Adipocyte (in vitro differentiated cells): ENCODE measurements at regions not wholly inside any gene's neighbourhood (a gene's known extent, or its start where the extent isn't known, plus 50 kb on each side); places are given as distances from the start of the nearest gene placed in this dataset.
"Not testable (repeated sequence)": the region's sequence is repeated elsewhere in the genome, so short reads cannot be mapped to it uniquely, and the experiment has no call there.

ENCODE experiments used
- DNase-seq: peaks from one replicate; pipeline ENCODE4 v3.0.0-alpha.2; 2015; ENCODE audit warnings: low read depth
- H3K27me3 ChIP-seq: replicated peaks from 2 replicates; pipeline ENCODE4 v1.7.0; 2013; ENCODE audit warnings: mild to moderate bottlenecking, low read length, moderate library complexity; ENCODE audit not compliant: control insufficient read depth, insufficient read depth
- H3K36me3 ChIP-seq: 2 replicates; pipeline ENCODE4 v1.7.0; 2013; ENCODE audit warnings: low read length, mild to moderate bottlenecking, moderate library complexity; ENCODE audit not compliant: control insufficient read depth, insufficient read depth, severe bottlenecking
- H3K4me1 ChIP-seq: 2 replicates; pipeline ENCODE4 v1.7.0; 2013; ENCODE audit warnings: mild to moderate bottlenecking, low read length, moderate library complexity; ENCODE audit not compliant: control insufficient read depth, insufficient read depth
- H3K4me3 ChIP-seq: 2 replicates; pipeline ENCODE4 v1.7.0; 2013; ENCODE audit warnings: mild to moderate bottlenecking, low read length, moderate library complexity
- H3K9ac ChIP-seq: 2 replicates; pipeline ENCODE4 v1.7.0; 2013; ENCODE audit warnings: mild to moderate bottlenecking, low read length, moderate library complexity
- H3K9me3 ChIP-seq: 2 replicates; pipeline ENCODE4 v1.7.0; 2013; ENCODE audit warnings: mild to moderate bottlenecking, low read length, moderate library complexity; ENCODE audit not compliant: control insufficient read depth

DNA sequence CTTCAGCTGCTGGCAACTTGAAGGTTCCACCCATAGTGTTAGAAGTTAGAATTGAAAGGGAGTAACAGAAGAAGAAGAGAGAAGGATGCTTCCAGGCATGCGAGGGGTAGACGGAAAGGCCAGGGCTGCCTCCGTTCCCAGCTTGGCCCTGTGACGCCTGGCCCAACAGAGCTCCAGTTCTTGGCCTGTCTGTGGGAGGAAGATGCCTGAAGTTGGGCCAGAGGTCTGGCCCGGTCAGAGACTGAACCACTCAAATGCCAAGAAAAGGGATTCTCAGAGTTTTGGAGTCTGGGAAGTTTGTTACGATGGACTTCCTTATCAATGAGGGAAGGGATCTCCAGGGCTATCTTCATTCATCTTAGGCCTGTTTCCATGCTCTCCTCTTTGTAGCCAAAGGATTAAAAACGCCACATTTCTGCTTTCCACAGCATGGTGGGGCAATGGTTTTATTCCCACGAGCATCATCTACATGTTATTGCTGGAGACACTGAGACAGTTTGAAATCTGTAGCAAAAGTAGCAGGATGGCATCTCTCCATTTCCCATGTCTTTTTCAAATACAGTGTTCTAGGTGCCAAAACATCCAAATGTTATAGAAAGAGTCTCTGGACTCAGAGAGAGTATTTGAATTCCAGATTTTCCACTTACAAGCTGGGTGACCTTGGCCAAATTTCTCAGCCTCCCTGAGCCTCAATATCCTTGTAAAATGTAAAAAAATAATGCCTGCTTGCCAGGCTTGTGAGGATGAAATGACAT lies 65.4 kb upstream of the ANKRD55 start:
- H3K27me3 ChIP-seq, result no peaks in the 10 kb centered on the region
- H3K9ac ChIP-seq, result no peak overlapping the region
- H3K36me3 ChIP-seq, result no peaks in the 10 kb centered on the region
- DNase-seq, result no peak
- no peak overlapping the region for H3K4me3 ChIP-seq
- H3K9me3 ChIP-seq, result no peaks in the 10 kb centered on the region
- peaks cover 9% of the 10 kb centered on the region for H3K4me1 ChIP-seq

DNA sequence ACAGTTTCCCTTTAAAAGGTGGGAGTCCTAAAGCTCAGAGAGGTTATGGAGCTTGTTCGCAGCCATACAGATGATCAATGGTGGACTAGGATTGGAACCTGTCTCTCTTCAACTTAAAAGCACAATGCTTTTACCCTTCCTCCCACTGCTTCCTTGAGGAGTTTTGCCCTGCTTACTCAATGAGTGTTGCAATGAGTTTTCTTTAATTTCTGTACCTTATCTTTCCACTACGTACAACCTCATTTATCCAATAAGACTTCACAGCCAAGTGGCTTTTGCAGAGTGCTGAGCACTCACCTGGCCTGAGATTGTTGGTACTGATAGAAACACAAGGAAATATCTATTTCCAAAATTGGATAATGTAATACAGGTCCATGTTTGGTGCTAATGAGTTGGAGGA lies 64.7 kb upstream of the ANKRD55 start:
- no peak overlapping the region for H3K9ac ChIP-seq
- no peaks in the 10 kb centered on the region for H3K9me3 ChIP-seq
- no peaks in the 10 kb centered on the region for H3K36me3 ChIP-seq
- no peaks in the 10 kb centered on the region for H3K27me3 ChIP-seq
- H3K4me3 ChIP-seq, result no peak overlapping the region
- peaks cover 9% of the 10 kb centered on the region for H3K4me1 ChIP-seq
- DNase-seq, result no peak

DNA sequence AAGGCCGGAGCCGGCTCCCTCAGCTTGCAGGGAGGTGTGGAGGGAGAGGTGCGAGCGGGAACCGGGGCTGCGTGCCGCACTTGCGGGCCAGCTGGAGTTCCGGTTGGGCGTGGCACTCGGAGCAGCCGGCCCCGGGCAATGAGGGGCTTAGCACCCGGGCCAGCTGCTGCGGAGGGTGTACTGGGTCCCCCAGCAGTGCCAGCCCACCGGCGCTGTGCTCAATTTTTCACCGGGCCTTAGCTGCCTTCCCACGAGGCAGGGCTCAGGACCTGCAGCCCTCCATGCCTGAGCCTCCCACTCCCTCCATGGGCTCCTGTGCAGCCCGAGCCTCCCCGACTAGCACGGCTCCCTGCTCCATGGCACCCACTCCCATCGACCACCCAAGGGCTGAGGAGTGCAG lies 62.2 kb upstream of the ANKRD55 start:
- not testable (repeated sequence) for DNase-seq, H3K27me3 ChIP-seq, H3K9ac ChIP-seq, H3K36me3 ChIP-seq, H3K9me3 ChIP-seq, H3K4me3 ChIP-seq
- H3K4me1 ChIP-seq, result peaks cover 24% of the 10 kb centered on the region

DNA sequence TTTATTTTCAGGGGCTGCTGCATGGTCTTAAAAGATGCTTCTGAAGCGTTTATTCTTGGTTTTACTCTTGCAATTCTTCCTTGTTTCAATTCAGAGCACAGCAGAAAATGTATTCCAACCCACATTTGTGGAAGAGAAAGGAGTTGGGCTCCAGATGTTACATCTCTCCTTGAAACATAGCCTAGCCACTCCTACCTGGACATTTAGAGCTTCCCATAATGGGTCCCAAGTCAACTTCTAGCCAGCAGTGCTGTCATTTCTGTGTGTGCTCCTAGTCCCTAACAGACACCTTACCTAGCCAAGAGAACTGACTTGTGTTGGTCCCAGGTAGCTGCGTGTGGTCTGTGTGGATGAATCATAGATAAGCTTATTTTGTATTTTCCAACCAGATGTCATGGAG lies 61.2 kb upstream of the ANKRD55 start:
- no peak for DNase-seq
- Histone ChIP-seq H3K27me3 (no peaks in the 10 kb centered on the region), H3K9me3 (no peaks in the 10 kb centered on the region), H3K4me1 (peaks cover 24% of the 10 kb centered on the region), H3K4me3 (no peak overlapping the region), H3K9ac (no peak overlapping the region), H3K36me3 (no peaks in the 10 kb centered on the region)

DNA sequence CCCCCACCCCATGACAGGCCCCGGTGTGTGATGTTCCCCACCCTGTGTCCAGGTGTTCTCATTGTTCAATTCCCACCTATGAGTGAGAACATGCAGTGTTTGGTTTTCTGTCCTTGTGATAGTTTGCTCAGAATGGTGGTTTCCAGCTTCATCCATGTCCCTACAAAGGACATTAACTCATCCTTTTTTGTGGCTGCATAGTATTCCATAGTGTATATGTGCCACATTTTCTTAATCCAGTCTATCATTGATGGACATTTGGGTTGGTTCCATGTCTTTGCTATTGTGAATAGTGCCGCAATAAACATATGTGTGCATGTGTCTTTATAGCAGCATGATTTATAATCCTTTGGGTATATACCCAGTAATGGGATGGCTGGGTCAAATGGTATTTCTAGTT lies 59.7 kb upstream of the ANKRD55 start:
- not testable (repeated sequence) for H3K9me3 ChIP-seq, DNase-seq, H3K27me3 ChIP-seq, H3K9ac ChIP-seq, H3K36me3 ChIP-seq, H3K4me3 ChIP-seq
- peaks cover 15% of the 10 kb centered on the region for H3K4me1 ChIP-seq

DNA sequence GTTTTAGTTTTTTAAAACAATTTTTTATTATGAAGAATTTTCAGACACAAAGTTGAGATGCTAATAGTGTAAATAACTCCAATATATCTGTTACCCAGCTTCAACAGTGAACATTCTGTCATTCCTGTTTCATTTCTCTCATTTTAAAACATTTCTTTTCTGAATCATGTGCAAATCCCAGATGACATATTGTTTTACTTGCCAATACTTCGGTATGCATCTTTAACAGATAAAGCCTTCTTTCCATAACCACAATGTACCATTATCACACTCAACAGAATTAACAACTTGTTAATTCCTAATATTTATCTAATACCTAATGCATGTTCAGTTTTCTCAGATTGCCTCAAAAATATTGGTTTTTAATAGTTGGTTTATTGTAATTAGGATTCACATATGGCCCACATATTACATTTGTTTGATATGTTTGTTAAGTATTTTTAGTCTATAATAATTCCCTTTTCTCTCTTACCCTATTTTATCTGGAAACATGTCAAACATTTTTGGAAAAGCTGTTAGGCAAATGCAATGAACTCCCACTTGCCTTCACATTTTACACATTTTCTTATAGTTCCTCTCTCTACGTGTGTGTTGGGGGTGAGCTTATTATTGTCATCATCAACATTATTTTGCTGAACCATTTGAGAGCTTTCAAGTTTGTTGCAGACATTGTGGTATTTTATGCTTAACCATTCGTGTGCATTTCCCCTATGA lies 58.7 kb upstream of the ANKRD55 start:
- H3K27me3 ChIP-seq, result no peaks in the 10 kb centered on the region
- peaks cover 15% of the 10 kb centered on the region for H3K4me1 ChIP-seq
- H3K36me3 ChIP-seq, result no peaks in the 10 kb centered on the region
- no peak for DNase-seq
- no peak overlapping the region for H3K9ac ChIP-seq
- no peaks in the 10 kb centered on the region for H3K9me3 ChIP-seq
- H3K4me3 ChIP-seq, result no peak overlapping the region

DNA sequence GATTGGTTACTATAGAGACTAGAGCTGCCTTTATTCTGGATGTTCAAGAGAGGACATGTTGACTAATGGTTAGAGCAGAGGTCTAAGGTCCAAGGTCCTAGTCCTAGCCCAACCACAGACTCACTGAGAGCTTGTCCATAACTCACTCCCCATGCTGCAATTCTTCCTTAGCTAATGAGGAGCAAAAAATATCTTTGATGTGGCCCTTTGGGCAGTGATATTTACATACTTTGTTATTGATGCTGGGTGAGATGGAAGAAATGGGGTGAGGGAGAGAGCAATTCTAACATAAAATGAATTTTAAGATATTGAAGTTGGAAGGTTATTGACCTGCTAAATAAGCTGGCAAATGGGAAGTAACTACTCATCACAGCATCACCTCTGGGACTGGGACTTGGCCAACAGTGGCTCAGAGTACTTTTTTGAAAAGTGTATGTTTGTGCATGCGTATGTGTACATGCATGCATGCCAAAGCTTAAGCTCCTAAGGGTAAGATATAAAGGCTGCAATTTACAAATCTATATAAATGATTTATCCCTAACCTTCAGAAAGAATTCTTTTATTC lies 58.0 kb upstream of the ANKRD55 start:
- no peaks in the 10 kb centered on the region for H3K36me3 ChIP-seq
- H3K9me3 ChIP-seq, result no peaks in the 10 kb centered on the region
- H3K4me3 ChIP-seq, result no peak overlapping the region
- H3K27me3 ChIP-seq, result no peaks in the 10 kb centered on the region
- H3K9ac ChIP-seq, result no peak overlapping the region
- H3K4me1 ChIP-seq, result peaks cover 15% of the 10 kb centered on the region
- DNase-seq, result no peak

DNA sequence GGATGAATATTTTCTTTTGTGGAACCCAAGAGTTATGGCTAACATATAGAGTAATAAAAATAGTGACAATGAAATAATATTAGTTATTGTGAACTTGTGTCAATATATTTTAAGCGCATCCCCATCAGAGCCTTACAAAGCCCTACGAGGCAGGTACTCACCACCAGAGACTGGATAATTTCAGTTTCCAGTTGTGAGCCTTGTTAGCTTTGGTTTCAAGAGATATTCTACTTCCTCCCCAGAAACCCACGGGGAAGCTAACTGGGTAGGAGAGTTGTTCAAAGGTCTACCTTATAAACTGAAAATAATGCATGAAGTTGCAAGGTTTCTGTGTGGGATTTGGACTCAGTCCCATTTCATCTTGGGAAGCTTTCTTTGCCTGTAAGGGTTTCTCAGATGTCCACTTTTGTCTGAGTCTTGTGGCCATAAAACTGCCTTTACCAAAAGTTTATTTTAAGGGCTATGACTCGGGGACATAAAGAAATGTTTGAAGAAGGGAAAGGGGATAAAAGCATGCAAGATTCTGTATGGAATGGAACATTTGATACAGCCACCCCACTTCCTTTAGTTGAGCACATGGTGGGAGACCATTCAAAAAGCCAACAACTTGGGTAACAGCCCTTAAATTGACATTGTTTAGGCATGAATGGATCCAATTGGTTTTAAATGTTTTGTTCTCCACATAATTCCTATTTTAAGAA lies 57.4 kb upstream of the ANKRD55 start:
- H3K9ac ChIP-seq, result no peak overlapping the region
- DNase-seq, result no peak
- H3K4me3 ChIP-seq, result no peak overlapping the region
- peaks cover 15% of the 10 kb centered on the region for H3K4me1 ChIP-seq
- no peaks in the 10 kb centered on the region for H3K36me3 ChIP-seq
- H3K27me3 ChIP-seq, result no peaks in the 10 kb centered on the region
- H3K9me3 ChIP-seq, result no peaks in the 10 kb centered on the region

DNA sequence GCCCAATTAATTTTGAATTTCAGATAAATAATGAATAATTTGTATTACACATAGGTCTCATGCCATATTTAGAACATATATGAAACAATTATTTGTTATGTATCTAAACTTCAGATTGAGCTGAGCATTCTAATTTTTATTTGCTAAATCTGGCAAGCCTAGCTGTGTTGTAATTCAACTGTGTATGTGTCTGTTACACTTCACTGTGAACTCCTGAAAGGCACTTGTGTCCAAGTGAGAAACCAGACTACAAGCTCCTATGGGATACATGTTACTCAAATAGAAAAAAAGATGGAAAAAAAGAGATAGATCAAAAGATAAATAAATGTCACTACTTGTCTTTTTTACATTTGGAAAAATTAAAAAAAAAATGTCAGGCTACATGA lies 56.5 kb upstream of the ANKRD55 start:
- no peak overlapping the region for H3K9ac ChIP-seq
- H3K36me3 ChIP-seq, result no peaks in the 10 kb centered on the region
- DNase-seq, result no peak
- H3K9me3 ChIP-seq, result no peaks in the 10 kb centered on the region
- H3K4me1 ChIP-seq, result peaks cover 15% of the 10 kb centered on the region
- no peaks in the 10 kb centered on the region for H3K27me3 ChIP-seq
- H3K4me3 ChIP-seq, result no peak overlapping the region

DNA sequence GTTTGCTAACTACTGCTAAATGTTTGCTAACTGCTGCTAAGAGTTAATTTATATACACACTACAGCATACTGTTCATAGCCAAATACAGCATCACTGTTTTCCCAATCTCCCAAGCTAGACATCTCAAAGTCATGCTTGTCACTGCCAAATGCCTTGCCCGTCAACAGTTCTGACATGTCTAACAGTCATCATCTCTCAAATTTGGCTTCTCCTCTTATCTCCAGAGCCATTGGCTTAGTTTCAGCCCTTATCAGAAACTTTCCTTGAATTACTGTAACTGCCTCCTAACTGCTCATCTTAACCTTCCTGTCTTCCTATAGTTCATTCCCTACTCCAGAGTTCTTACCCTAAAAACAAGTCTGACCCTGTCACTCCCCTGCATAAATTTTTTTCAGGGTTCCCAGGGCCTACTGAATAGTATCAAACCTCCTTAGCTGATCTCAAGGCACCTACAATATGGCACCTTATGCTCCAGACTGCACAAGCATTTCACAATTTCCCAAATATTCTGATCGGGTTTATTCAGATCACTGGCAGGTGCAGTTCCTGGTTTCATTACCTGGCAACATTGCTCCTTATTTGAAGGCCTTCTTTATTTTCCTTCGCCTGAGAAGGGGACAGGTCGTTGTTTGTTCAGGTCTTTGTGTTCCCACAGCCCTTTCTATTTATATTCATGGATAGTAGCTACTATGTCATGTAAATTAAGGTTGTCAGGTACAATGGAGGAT lies 55.9 kb upstream of the ANKRD55 start:
- DNase-seq, result no peak
- Histone ChIP-seq H3K4me3 (no peak overlapping the region), H3K9ac (no peak overlapping the region), H3K9me3 (no peaks in the 10 kb centered on the region), H3K27me3 (no peaks in the 10 kb centered on the region), H3K36me3 (no peaks in the 10 kb centered on the region), H3K4me1 (peaks cover 15% of the 10 kb centered on the region)
